HEK293T (cell line): ENCODE measurements at regions not wholly inside any gene's neighbourhood (a gene's known extent, or its start where the extent isn't known, plus 50 kb on each side); places are given as distances from the start of the nearest gene placed in this dataset.

ENCODE experiments used
- SUZ12 ChIP-seq: fragments of 450-650 bp; IDR thresholded peaks from 2 replicates; pipeline ENCODE4 v1.6.1; 2016; ENCODE audit warnings: mild to moderate bottlenecking
- TARDBP ChIP-seq: fragments of 450-650 bp; IDR thresholded peaks from 2 replicates; pipeline ENCODE4 v1.6.1; 2016

GRCh38 chr16:16867973-16868372 lies 489.0 kb downstream of the NPIPA7 start:
- TF ChIP-seq SUZ12 (no peak), TARDBP (no peak)
